NT2/D1 (cell line): ENCODE measurements at regions not wholly inside any gene's neighbourhood (a gene's known extent, or its start where the extent isn't known, plus 50 kb on each side); places are given as distances from the start of the nearest gene placed in this dataset.

ENCODE experiments used
- DNase-seq: peaks from one replicate; pipeline ENCODE4 v3.0.0-alpha.2; 2011; ENCODE audit warnings: low read depth, low spot score
- H3K27me3 ChIP-seq: 2 replicates; pipeline ENCODE4 v1.6.0; 2011; ENCODE audit warnings: mild to moderate bottlenecking; ENCODE audit not compliant: insufficient read length, insufficient read depth
- H3K36me3 ChIP-seq: 2 replicates; pipeline ENCODE4 v1.6.1; 2011; ENCODE audit warnings: mild to moderate bottlenecking, low read length, mixed read lengths; ENCODE audit not compliant: insufficient read depth, insufficient read length
- H3K4me1 ChIP-seq: 2 replicates; pipeline ENCODE4 v1.5.1; 2011; ENCODE audit not compliant: insufficient read depth, insufficient read length
- H3K4me3 ChIP-seq: 2 replicates; pipeline ENCODE4 v1.5.1; 2011; ENCODE audit warnings: low read depth; ENCODE audit not compliant: insufficient read length
- H3K9ac ChIP-seq: 2 replicates; pipeline ENCODE4 v1.6.0; 2011; ENCODE audit warnings: low read depth; ENCODE audit not compliant: insufficient read length
- H3K9me3 ChIP-seq: 2 replicates; pipeline ENCODE4 v1.5.1; 2011; ENCODE audit warnings: mild to moderate bottlenecking, low read length; ENCODE audit not compliant: insufficient read depth
- SUZ12 ChIP-seq: IDR thresholded peaks from 2 replicates; pipeline ENCODE4 v1.6.1; 2011; ENCODE audit not compliant: insufficient read length, insufficient read depth; ENCODE audit errors: extremely low read depth
- YY1 ChIP-seq: IDR thresholded peaks from 2 replicates; pipeline ENCODE4 v1.6.1; 2011; ENCODE audit not compliant: insufficient read length, insufficient read depth
- ZNF274 ChIP-seq: IDR thresholded peaks from 2 replicates; pipeline ENCODE4 v1.6.1; 2011; ENCODE audit warnings: mild to moderate bottlenecking, low read depth, low read length

- no peak for TF ChIP-seq ZNF274
- TF ChIP-seq YY1, result no peak
- TF ChIP-seq SUZ12, result no peak
- Histone ChIP-seq H3K9me3 (peaks cover 6% of the 10 kb centered on the region; the same call in 1 of the 2 replicates), H3K4me3 (no peak overlapping the region), H3K9ac (no peak overlapping the region), H3K27me3 (no peaks in the 10 kb centered on the region), H3K4me1 (no peaks in the 10 kb centered on the region), H3K36me3 (no peaks in the 10 kb centered on the region)
- no peak for DNase-seq
These were observed 1395.5 kb downstream of the PLA2G4A start for GRCh38 chr1:188224263-188224662.

GRCh38 chr1:188225975-188226374 lies 1397.2 kb downstream of the PLA2G4A start:
- Histone ChIP-seq H3K4me3 (no peak overlapping the region), H3K36me3 (no peaks in the 10 kb centered on the region), H3K4me1 (no peaks in the 10 kb centered on the region), H3K9ac (no peak overlapping the region), H3K27me3 (no peaks in the 10 kb centered on the region), H3K9me3 (peaks cover 6% of the 10 kb centered on the region; the same call in 1 of the 2 replicates)
- TF ChIP-seq ZNF274 (no peak), YY1 (no peak), SUZ12 (no peak)
- no peak for DNase-seq

GRCh38 chr1:188228623-188229022 lies 1399.9 kb downstream of the PLA2G4A start:
- H3K27me3 ChIP-seq, result no peaks in the 10 kb centered on the region
- H3K4me1 ChIP-seq, result no peaks in the 10 kb centered on the region
- no peak overlapping the region for H3K9ac ChIP-seq
- no peak overlapping the region for H3K4me3 ChIP-seq
- peaks cover 6% of the 10 kb centered on the region; the same call in 1 of the 2 replicates for H3K9me3 ChIP-seq
- H3K36me3 ChIP-seq, result no peaks in the 10 kb centered on the region
- DNase-seq, result no peak
- no peak for TF ChIP-seq SUZ12
- TF ChIP-seq ZNF274, result no peak
- TF ChIP-seq YY1, result no peak

GRCh38 chr1:188237573-188238348 lies 1409.0 kb downstream of the PLA2G4A start:
- no peak overlapping the region for H3K9ac ChIP-seq
- DNase-seq, result no peak
- TF ChIP-seq SUZ12 (no peak), YY1 (no peak), ZNF274 (no peak)
- no peak overlapping the region for H3K4me3 ChIP-seq
- H3K4me1 ChIP-seq, result no peaks in the 10 kb centered on the region
- H3K9me3 ChIP-seq, result no peaks in the 10 kb centered on the region
- H3K27me3 ChIP-seq, result no peaks in the 10 kb centered on the region
- no peaks in the 10 kb centered on the region for H3K36me3 ChIP-seq

- no peak for TF ChIP-seq SUZ12
- no peak for TF ChIP-seq YY1
- TF ChIP-seq ZNF274, result no peak
- no peak for DNase-seq
- Histone ChIP-seq H3K4me3 (no peak overlapping the region), H3K9ac (no peak overlapping the region), H3K9me3 (no peaks in the 10 kb centered on the region), H3K36me3 (no peaks in the 10 kb centered on the region), H3K4me1 (no peaks in the 10 kb centered on the region), H3K27me3 (no peaks in the 10 kb centered on the region)
These were observed 1412.1 kb downstream of the PLA2G4A start for GRCh38 chr1:188240772-188241406.

GRCh38 chr1:188241629-188242028 lies 1412.9 kb downstream of the PLA2G4A start:
- no peak for DNase-seq
- H3K4me1 ChIP-seq, result no peaks in the 10 kb centered on the region
- H3K27me3 ChIP-seq, result no peaks in the 10 kb centered on the region
- no peaks in the 10 kb centered on the region for H3K36me3 ChIP-seq
- no peak for TF ChIP-seq ZNF274
- no peak for TF ChIP-seq YY1
- H3K4me3 ChIP-seq, result no peak overlapping the region
- no peak overlapping the region for H3K9ac ChIP-seq
- H3K9me3 ChIP-seq, result no peaks in the 10 kb centered on the region

- DNase-seq, result no peak
- Histone ChIP-seq H3K4me1 (no peaks in the 10 kb centered on the region), H3K4me3 (no peak overlapping the region), H3K27me3 (no peaks in the 10 kb centered on the region), H3K36me3 (no peaks in the 10 kb centered on the region), H3K9me3 (no peaks in the 10 kb centered on the region), H3K9ac (no peak overlapping the region)
- TF ChIP-seq ZNF274 (no peak), YY1 (no peak), SUZ12 (no peak)
These were observed 1414.7 kb downstream of the PLA2G4A start for GRCh38 chr1:188243456-188243855.
